HG02759 (cell line): ENCODE measurements at regions not wholly inside any gene's neighbourhood (a gene's known extent, or its start where the extent isn't known, plus 50 kb on each side); places are given as distances from the start of the nearest gene placed in this dataset.

Experiments used
- ATAC-seq: cut with Tn5 transposase; IDR thresholded peaks from one replicate; pipeline ENCODE4 v1.9.1; 2021; ENCODE audit warnings: mild to moderate bottlenecking, moderate library complexity; ENCODE audit not compliant: unreplicated experiment

DNA sequence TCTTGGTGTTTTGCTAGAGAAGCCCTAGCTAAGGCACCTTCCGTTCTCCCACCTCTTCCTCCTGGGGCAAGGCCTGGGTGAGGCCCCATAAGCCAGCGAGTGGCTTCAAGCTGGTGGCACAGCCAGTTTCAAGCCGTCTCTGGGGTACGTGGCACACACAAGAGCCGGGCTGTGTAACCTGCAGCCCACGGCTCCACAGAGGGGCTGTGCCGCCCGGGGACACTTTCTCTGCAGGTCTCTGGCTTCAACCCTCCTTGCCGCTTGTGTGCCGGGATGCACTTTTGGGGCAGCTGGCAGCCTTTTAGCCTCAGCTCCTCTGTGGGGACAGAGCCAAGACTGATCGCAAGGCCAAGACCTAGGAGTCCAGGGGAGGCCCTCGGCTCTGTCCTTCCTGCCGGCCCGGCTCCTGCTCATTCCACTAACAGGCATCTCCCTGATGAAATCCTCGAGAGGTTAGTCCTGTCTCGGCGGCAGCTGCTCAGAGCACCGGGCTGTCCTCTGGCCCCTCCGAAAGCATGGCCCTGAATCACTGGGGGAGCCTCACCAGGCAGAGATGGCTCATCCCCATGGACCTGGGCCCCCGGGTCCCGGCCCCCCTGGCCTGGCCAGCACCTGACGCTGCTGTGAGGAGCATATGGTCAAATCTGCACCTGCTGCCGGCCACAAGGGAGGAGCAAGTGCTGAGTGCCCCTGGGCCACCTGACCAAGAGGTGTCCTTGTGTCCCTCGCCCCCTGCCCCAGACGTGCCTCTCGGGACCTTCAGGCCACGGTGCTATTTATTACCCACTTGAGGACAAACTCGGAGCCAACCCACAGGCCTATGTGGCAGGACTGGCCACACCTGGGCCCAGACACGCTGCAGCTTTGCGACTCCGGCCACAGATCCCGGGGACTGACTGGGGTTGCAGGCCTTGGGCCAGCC is 98.5 kb downstream of the METRNL start:
- no peak for ATAC-seq

DNA sequence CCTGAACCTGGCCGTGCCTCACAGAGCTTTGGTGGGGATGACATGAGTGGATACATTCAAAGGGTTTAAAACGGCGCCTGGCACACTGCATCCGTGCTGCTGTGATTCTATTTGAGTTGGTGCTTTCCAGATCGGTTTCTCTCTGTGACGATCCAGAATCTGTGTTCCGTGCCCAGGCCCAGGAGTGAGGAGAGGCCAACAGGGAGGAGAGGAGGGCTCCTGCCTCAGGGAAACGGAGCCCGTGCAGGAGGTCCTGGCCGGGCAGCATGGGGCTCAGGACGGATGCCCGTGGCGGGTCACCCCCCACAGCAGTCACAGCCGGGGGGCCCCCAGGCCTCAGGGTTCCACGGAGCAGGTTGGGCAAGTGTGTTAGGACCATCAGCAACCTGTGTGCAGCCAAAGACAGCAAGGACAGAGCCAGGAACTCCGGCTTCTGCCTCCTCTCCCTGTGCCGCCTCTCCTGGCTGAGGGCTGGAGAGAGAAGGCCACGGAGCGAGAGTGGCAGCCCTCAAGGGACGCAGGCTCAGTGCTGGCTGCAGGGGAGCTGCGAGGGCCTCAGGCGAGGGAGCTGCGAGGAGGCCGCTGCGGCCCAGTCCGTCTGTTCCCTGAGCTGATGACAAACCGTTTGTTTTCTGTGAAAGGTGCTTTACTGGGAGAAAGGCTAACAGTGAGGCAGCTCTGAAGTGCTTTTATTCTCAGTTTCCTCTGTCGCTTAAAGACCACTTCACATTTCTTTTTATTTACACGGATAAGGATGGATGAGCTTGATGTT is 99.3 kb downstream of the METRNL start:
- ATAC-seq = no peak

- no peak for ATAC-seq
These were observed 100.0 kb downstream of the METRNL start for GRCh38 chr17:83179374-83179773.

GRCh38 chr17:83179811-83180210 is 100.4 kb downstream of the METRNL start:
- no peak for ATAC-seq

DNA sequence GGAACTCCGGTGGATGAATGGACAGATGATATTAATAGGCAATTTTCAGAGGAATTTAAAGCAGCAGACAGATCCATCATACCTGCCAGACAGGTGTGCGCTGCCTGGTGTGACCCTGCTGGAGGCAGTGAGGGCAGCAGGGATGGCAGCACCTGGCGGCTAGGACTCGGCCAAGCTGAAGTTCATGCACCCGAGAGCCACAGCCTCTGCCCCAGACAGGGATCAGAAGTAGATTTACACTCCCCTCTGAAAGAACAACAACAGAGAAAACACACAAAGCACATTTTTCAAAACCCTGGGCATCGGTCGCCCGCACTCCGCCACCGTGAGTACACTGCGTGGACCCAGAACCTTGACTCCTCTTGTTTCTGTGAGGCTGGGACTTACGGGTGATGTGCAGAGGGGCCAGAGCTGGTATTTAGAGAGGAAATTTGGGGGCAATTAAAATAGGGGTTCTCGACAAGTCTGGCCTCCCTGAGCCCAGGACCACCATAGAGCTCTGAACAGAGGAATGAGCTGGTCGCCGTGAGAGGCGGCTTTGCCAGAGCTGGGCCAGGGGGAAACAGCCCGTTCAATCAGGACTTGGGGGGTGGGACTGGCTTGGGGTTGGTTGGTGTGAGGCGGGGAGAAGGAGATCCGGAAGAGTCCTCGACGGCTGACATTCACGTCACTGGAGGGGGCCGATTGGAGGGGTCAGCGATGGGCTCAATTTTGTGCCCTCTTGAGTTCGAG is 101.0 kb downstream of the METRNL start:
- ATAC-seq = no peak

DNA sequence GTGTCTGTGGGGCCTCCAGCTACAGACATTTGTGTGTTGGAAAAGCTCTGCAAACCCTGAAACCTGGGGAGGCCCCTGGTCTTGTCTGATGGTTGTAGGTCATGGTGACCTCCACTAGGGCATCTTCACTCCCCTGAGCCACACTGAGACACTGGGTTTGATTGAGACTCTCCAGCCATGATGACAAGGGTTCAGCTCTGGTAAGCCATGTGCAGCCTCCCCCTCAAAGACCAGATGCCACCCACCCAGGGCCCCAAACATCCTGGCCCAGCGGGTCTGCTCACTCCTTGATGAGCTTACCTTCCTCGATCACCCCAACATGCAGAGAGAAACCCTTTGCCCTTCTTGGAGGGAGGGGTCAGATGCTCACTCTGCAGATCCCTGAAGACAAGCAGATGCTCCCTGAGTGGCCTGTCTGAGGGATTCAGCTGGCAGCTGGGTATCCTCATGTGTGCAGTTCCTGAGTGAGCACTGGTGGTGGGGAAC is 101.6 kb downstream of the METRNL start:
- no peak for ATAC-seq

- ATAC-seq = no peak
These were observed 102.7 kb downstream of the METRNL start for GRCh38 chr17:83181991-83182619.

DNA sequence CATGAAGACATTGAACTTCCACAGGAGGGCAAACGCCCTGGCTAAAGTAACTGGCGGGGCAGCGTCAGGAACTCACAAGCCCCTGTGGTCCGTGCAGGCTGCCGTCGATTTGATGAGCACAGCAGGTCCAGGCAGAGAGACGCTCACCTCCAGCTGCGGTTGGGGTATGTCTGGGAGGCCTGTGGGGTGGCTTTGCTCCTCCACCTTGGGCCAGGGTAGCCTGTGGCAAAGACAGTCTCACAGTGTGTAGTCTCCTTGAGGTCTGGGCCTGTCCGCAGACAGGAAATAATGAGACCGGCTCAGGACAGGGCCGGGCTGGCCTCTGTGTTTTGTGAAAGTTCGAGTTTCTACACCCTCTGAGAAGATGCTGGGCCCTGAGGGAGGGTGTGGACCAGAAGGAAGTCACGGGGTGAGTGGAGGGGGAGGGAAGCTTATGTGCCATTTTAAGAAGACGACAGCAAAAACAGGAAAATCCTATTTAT is 103.3 kb downstream of the METRNL start:
- no peak for ATAC-seq

DNA sequence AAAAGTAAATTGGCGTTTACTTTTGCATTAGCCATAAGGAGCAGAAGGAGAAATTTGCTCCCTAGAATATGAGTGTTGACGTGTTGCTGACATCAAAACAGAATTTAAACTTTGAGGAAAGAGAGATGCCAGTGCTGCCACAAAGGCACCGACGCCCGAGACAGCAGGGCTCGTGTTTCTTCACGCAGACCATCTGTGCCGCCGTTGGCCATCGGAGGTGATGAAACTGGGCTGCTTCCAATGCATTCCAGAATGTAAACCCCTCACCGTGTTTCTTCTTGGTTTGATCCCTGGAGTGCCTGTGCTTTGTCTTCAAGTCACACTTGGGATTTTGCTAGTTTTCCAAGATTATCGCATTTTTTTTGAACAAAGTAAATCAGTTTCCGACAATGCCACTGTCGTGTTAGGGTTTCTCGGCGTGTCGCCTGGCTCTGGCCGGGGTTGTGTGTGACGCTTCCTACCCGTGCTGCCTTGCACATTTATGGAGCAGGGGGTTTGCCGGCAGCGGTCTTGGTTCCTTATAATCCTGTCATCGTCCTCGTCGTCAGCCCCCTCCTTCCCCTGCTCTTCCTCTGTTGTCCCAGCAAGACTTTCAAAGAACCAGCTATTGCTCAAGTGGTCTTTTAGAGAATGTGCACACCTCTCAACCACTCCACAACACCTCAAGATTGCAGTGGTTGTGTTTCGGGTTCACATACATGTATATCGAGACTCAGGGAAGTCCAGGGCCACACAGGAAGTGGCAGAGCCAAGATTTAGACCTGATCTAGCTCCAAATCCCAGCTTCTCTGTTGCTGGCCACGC is 103.9 kb downstream of the METRNL start:
- ATAC-seq = no peak

GRCh38 chr17:83183951-83184506 is 104.6 kb downstream of the METRNL start:
- no peak for ATAC-seq

DNA sequence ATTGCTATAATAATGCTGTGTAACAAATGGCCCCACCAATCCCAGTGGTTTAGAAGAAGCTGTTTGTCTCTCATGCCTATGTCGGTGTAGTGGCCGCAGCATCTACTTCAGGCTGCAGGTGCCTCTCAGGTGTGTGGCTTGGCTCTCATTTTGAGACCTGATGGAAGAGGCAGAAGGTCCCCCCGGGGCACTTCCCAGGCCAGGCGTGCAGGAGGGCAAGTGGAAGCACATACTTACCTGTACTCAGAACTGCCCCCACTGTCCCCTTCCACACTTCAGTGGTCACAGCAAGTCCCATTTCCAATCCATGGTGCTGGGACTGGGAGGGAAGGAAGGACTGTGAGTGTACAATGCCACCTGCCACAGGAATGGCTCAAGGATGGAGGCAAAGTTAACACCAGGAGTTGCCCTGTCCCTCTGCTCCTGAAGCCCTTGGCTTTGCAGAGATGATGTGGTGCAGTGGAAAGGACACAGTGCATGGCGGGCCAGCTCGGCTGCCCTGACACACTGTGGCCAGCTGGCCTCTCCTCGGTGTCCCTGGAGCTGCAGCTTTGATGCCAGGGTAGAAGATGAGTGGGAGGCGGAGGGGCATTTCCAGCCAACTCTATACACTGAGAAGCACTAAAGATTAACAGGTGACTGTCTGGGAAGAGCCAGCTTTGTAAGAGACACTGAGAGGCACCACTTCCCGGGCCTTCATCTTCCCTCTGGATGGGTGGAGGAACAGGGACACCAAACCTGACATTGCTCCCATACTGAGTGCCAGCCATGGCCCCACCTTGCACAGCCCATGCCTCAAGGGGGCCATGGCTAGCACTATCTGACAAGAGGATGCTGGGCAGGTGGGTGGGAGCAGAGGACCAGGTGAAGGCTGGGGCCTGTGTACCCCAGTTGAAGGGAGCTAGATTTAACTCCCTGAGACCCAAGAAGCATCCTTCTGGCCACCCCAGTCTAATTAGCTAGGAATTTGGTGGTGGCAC is 105.9 kb downstream of the METRNL start:
- no peak for ATAC-seq

- ATAC-seq = no peak
These were observed 106.8 kb downstream of the METRNL start for GRCh38 chr17:83186226-83186625.

DNA sequence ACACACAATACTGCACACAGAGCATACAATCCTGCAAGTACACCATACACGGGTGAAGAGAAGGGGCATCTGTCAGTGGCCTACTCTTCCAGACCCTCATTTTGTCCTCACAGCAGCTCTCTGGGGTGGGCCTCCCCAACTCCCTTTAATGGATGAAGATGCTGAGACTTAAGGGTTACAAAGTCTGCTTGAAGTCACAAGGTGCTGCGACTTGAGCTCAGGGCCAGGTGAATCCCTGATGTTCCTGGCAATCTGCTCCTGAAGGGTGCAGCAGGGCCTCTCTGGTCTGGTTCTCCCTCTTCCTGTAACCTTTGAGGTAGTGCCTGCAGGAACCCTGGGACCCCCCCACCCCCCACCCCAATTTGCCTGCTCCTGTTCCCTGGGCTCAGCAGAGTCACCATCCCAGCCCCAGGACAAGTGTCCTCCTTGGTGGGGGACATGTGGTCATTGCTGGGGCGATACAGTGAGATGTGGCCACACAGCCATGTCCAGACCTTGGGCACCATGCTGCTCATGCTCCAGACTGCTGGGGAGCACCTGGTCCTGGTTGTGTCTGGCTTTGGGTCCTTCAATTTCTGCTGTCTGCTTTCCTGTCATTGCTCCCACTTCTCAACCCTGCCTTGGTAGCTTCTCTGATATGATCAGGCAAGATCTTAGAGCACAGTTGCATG is 107.5 kb downstream of the METRNL start:
- ATAC-seq = no peak

GRCh38 chr17:83187782-83188311 is 108.4 kb downstream of the METRNL start:
- no peak for ATAC-seq

DNA sequence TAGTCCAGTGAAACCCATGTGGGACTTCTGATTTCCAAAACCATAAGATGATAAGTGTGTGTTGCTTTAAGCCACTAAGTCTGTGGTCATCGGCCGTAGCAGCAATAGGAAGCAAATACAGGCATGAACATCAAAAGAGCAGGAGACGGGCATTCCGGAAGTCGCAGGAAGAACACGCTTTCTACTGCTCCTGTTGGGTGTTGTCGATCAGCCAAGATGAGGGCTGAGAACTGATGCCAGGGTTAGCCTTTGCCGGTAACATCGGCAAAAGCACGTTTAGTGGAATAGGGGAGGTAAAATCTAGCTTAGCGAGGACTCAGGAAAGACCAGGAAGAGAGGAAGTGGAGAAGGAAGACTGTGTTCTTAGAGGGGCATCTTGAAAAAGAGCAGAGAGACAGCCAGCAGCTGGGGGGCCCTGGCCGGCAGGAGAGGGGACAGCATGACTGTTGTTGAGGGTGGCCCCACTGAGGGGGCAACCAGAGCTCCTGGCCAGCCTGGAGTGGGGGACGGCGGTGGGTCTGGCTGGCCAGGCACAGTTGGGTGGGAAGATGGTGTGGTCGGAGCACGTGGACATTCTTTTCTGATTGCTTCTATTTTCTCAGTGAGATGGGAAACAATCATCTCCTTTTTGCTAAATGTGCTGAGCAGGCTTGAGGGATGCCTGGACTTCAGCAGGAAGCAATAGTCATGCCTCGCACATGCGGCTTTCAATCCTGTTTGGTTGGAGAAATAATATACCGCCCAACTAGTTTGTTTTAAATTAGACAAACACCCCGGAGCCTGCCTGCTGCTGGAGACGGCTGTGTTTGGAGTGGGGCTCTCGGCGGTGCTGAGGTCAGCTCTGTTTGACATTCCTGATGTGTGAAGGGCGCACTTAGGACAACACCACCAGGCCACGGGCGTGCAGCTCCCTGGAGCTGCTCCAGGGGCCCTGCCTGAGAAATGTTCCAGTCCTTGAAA is 109.9 kb downstream of the METRNL start:
- ATAC-seq = no peak

DNA sequence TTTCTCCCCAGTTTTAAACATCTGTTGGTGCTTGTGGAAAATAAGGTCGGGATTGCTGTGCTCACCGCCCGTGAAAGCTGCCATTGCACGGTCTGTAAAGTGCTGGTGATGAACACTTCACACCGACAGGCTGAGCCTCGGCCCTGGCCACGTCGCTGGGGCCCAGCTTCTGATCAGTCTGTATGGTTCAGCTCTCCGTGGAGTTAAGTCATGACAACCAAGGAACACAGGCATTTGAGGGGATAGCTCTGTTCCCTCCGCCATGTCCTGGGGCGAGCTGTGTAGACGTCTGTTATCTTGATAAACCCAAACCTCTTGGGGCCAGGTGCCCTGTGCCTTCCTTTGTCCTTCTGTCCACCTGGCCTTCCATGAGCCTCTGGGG is 110.6 kb downstream of the METRNL start:
- no peak for ATAC-seq
